Natural killer cell (primary cell): ENCODE measurements at regions not wholly inside any gene's neighbourhood (a gene's known extent, or its start where the extent isn't known, plus 50 kb on each side); places are given as distances from the start of the nearest gene placed in this dataset.
"Not testable (repeated sequence)": the region's sequence is repeated elsewhere in the genome, so short reads cannot be mapped to it uniquely, and the experiment has no call there.

ENCODE experiments used
- ATAC-seq, 3 donors: fragments of 150-1000 bp in 2 of 3; fragments of 200-7000 bp in 1 of 3; cut with Tn5 transposase; 1 replicate in 1 of 3; 2 replicates in 2 of 3; pipeline ENCODE4 v1.10.0; 2021; ENCODE audit warnings: mild to moderate bottlenecking in 2 of 3, moderate library complexity in 2 of 3
- DNase-seq, 2 donors: peaks; one replicate each; pipeline versions ENCODE4 v3.0.0 to v3.0.0-alpha.2; 2013 to 2021; ENCODE audit warnings: mixed read lengths in 1 of 2
- H3K27ac ChIP-seq: one replicate; pipeline ENCODE4 v1.5.1; 2013; ENCODE audit warnings: mild to moderate bottlenecking, low read length
- H3K27me3 ChIP-seq: one replicate; pipeline ENCODE4 v1.6.1; 2013; ENCODE audit warnings: low read length; ENCODE audit not compliant: control insufficient read depth, insufficient read depth
- H3K36me3 ChIP-seq: one replicate; pipeline ENCODE4 v1.6.1; 2013; ENCODE audit warnings: low read length; ENCODE audit not compliant: control insufficient read depth, insufficient read depth
- H3K4me1 ChIP-seq: one replicate; pipeline ENCODE4 v1.6.1; 2013; ENCODE audit warnings: low read length; ENCODE audit not compliant: control insufficient read depth, insufficient read depth
- H3K4me3 ChIP-seq: one replicate; pipeline ENCODE4 v1.5.1; 2013; ENCODE audit warnings: low read length
- H3K9me3 ChIP-seq: one replicate; pipeline ENCODE4 v1.6.1; 2013; ENCODE audit warnings: low read length; ENCODE audit not compliant: control insufficient read depth, insufficient read depth
- H3K27ac Mint-ChIP-seq, 2 donors: one replicate each; pipeline ENCODE4 v1.8.0; 2022; ENCODE audit warnings: mild to moderate bottlenecking in 2 of 2, mixed read lengths in 2 of 2, moderate library complexity in 1 of 2
- H3K27me3 Mint-ChIP-seq, 2 donors: one replicate each; pipeline ENCODE4 v1.8.0; 2022; ENCODE audit warnings: low read depth in 2 of 2, mixed read lengths in 2 of 2
- H3K36me3 Mint-ChIP-seq: one replicate; pipeline ENCODE4 v1.8.0; 2022; ENCODE audit warnings: mixed read lengths
- H3K4me1 Mint-ChIP-seq, 2 donors: one replicate each; pipeline ENCODE4 v1.8.0; 2022; ENCODE audit warnings: mixed read lengths in 2 of 2
- H3K4me3 Mint-ChIP-seq: one replicate; pipeline ENCODE4 v1.8.0; 2022; ENCODE audit warnings: mild to moderate bottlenecking, moderate library complexity, mixed read lengths
- H3K9me3 Mint-ChIP-seq, 2 donors: one replicate each; pipeline ENCODE4 v1.8.0; 2022; ENCODE audit warnings: mixed read lengths in 2 of 2
- CTCF ChIP-seq: fragments of 200-600 bp; IDR thresholded peaks from one replicate; pipeline ENCODE4 v1.8.0; 2022; ENCODE audit warnings: antibody characterized with exemption
- WGBS: methylation state at CpG from one replicate; pipeline ENCODE4 v1.1.7; 2013; ENCODE audit warnings: missing lambda C conversion rate; ENCODE audit not compliant: insufficient coverage; 5-methylcytosine and 5-hydroxymethylcytosine counted together
- intact Hi-C: fragments of 100-400 bp; cut with micrococcal nuclease; formaldehyde crosslinking; loops from one replicate; pipeline ENCODE4 v1.14.2; 2022

DNA sequence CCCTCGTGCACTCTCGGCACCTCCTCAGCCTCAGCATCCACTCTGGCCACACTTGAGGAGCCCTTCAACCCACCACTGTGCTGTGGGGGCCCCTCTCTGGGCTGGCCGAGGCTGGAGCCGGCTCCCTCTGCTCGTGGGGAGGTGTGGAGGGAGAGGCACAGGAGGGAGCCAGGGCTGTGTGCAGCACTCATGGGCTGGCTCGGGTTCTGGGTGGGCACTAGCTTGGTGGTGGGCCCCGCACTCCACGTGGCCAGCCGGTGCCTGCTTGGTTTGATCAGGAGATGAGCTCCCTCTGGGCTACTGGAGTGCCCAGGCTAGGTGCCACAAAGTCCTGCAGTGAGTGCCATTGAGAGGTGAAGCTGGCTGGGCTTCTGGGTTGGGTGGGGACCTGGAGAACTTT lies 949.4 kb upstream of the GJE1 start:
- intact Hi-C loops = no loop called here

DNA sequence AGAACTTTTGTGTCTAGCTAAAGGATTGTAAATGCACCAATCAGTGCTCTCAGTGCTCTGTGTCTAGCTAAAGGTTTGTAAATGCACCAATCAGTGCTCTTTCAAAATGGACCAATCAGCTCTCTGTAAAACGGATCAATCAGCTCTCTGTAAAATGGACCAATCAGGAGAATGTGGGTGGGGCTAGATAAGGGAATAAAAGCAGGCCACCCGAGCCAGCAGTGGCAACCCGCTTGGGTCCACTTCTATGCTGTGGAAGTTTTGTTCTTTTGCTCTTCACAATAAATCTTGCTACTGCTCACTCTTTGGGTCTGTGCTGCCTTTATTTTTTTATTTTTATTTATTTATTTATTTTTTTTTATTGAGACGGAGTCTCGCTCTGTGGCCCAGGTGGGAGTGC lies 957.3 kb upstream of the GJE1 start:
- H3K36me3 Mint-ChIP-seq, H3K4me3 ChIP-seq, H3K36me3 ChIP-seq, H3K4me1 Mint-ChIP-seq, H3K4me3 Mint-ChIP-seq, H3K9me3 Mint-ChIP-seq, H3K27ac Mint-ChIP-seq, H3K27me3 ChIP-seq, ATAC-seq, H3K4me1 ChIP-seq, DNase-seq, H3K27me3 Mint-ChIP-seq, intact Hi-C loops, H3K27ac ChIP-seq: not testable (repeated sequence)
- H3K9me3 ChIP-seq = peaks cover 12% of the 10 kb centered on the region
- 92% methylated on average over 2 of the region's 5 CpGs for WGBS

More for the DNA sequence above, 949.4 kb upstream of the GJE1 start:
- Histone ChIP-seq H3K27me3 (no peaks in the 10 kb centered on the region), H3K4me1 (no peaks in the 10 kb centered on the region), H3K4me3 (no peak overlapping the region), H3K27ac (no peak overlapping the region), H3K36me3 (no peaks in the 10 kb centered on the region), H3K9me3 (peaks cover 13% of the 10 kb centered on the region)
- H3K27me3 Mint-ChIP-seq = no peaks in the 10 kb centered on the region
- H3K4me1 Mint-ChIP-seq = no peaks in the 10 kb centered on the region
- TF ChIP-seq CTCF = no peak
- DNase-seq (no peak), ATAC-seq (no peak)
- no peaks in the 10 kb centered on the region for H3K36me3 Mint-ChIP-seq
- 95% methylated on average over 9 of the region's 9 CpGs for WGBS
- peaks cover 5 to 8% of the 10 kb centered on the region in 2 donors for H3K9me3 Mint-ChIP-seq
- H3K4me3 Mint-ChIP-seq = no peak overlapping the region
- H3K27ac Mint-ChIP-seq = no peak overlapping the region

GRCh38 chr6:141174932-141175331 lies 957.8 kb upstream of the GJE1 start:
- no peak for DNase-seq
- intact Hi-C loops = no loop called here
- Mint-ChIP-seq H3K36me3 (no peaks in the 10 kb centered on the region), H3K9me3 (no peaks in the 10 kb centered on the region), H3K27ac (no peak overlapping the region), H3K27me3 (no peaks in the 10 kb centered on the region), H3K4me3 (no peak overlapping the region), H3K4me1 (no peaks in the 10 kb centered on the region)
- H3K27me3 ChIP-seq = no peaks in the 10 kb centered on the region
- no peak for TF ChIP-seq CTCF
- peaks cover 8% of the 10 kb centered on the region for H3K9me3 ChIP-seq
- 95% methylated on average over 18 of the region's 18 CpGs for WGBS
- no peak overlapping the region for H3K4me3 ChIP-seq
- no peaks in the 10 kb centered on the region for H3K4me1 ChIP-seq
- no peaks in the 10 kb centered on the region for H3K36me3 ChIP-seq
- ATAC-seq = no peak
- no peak overlapping the region for H3K27ac ChIP-seq

- H3K4me3 Mint-ChIP-seq = no peak overlapping the region
- H3K27me3 ChIP-seq = no peaks in the 10 kb centered on the region
- H3K27ac Mint-ChIP-seq = no peak overlapping the region
- intact Hi-C loops = no loop called here
- no peak overlapping the region for H3K27ac ChIP-seq
- no peak for TF ChIP-seq CTCF
- DNase-seq (no peak), ATAC-seq (no peak)
- no peaks in the 10 kb centered on the region for H3K36me3 ChIP-seq
- H3K4me1 ChIP-seq = no peaks in the 10 kb centered on the region
- H3K4me1 Mint-ChIP-seq = no peaks in the 10 kb centered on the region
- H3K9me3 Mint-ChIP-seq = no peaks in the 10 kb centered on the region
- H3K27me3 Mint-ChIP-seq = no peaks in the 10 kb centered on the region
- peaks cover 8% of the 10 kb centered on the region for H3K9me3 ChIP-seq
- no peaks in the 10 kb centered on the region for H3K36me3 Mint-ChIP-seq
- H3K4me3 ChIP-seq = no peak overlapping the region
Observed at GRCh38 chr6:141173529-141173928, 959.2 kb upstream of the GJE1 start.
